ENCODE measurements at regions not wholly inside any gene's neighbourhood (a gene's known extent, or its start where the extent isn't known, plus 50 kb on each side); places are given as distances from the start of the nearest gene placed in this dataset.

- TF ChIP-seq, protein P1, sequence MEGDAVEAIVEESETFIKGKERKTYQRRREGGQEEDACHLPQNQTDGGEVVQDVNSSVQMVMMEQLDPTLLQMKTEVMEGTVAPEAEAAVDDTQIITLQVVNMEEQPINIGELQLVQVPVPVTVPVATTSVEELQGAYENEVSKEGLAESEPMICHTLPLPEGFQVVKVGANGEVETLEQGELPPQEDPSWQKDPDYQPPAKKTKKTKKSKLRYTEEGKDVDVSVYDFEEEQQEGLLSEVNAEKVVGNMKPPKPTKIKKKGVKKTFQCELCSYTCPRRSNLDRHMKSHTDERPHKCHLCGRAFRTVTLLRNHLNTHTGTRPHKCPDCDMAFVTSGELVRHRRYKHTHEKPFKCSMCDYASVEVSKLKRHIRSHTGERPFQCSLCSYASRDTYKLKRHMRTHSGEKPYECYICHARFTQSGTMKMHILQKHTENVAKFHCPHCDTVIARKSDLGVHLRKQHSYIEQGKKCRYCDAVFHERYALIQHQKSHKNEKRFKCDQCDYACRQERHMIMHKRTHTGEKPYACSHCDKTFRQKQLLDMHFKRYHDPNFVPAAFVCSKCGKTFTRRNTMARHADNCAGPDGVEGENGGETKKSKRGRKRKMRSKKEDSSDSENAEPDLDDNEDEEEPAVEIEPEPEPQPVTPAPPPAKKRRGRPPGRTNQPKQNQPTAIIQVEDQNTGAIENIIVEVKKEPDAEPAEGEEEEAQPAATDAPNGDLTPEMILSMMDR (IDR thresholded peaks at IDR 0.05; ENCODE audit: control insufficient read depth, insufficient read depth, low read depth, low read length, missing control alignments), result no peak
- H3K4me3 ChIP-seq (ENCODE audit: control insufficient read depth, low read depth, low read length), result no peak overlapping the region
- DNase-seq (ENCODE audit: low read depth), result no peak
These were observed 183.8 kb downstream of the KATNAL1 start for GRCh38 chr13:30123575-30123974.

- H3K4me3 ChIP-seq (ENCODE audit: control insufficient read depth, low read depth, low read length), result no peak overlapping the region
- no peak for DNase-seq (ENCODE audit: low read depth)
- TF ChIP-seq, protein P1 (IDR thresholded peaks at IDR 0.05; ENCODE audit: control insufficient read depth, insufficient read depth, low read depth, low read length, missing control alignments), result no peak
These were observed 185.7 kb downstream of the KATNAL1 start for GRCh38 chr13:30121666-30122065.

GRCh38 chr13:30121244-30121643 is 186.1 kb downstream of the KATNAL1 start:
- TF ChIP-seq, protein P1 (IDR thresholded peaks at IDR 0.05; ENCODE audit: control insufficient read depth, insufficient read depth, low read depth, low read length, missing control alignments), result no peak
- H3K4me3 ChIP-seq (ENCODE audit: control insufficient read depth, low read depth, low read length), result no peak overlapping the region
- DNase-seq (ENCODE audit: low read depth), result no peak

DNA sequence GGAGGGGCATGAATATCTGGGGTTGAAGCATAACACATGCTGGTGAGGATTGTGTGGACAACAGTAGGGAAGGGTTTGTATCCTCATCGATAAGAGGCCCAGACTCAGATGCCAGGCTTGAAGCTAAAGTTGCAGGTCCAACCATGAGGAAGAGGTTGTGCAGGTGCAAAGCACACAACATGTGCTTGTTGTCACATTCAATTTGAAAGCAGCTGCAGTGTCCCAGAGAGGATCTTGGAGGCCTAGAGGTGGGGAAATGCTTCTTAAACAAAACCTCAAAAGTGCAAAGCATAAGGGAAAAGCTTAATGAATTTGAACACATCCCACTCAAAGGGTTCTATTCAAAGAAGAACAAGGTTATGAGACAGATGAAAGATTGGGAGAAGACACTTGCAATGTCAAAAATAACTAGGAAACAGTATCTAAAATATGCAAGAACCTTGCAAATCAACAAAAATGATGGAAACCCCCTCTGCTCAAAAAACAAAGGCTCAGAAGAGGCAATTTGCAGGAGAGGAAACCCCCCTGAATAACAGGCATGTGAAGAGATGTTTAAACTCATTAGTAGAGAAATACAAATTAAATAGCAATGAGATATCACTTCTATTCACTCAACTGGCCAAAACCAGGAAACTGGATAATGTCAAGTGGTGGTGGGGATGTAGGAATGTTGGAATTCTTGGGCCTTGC is 187.1 kb downstream of the KATNAL1 start:
- TF ChIP-seq, protein P1 (IDR thresholded peaks at IDR 0.05; ENCODE audit: control insufficient read depth, insufficient read depth, low read depth, low read length, missing control alignments), result no peak
- no peak overlapping the region for H3K4me3 ChIP-seq (ENCODE audit: control insufficient read depth, low read depth, low read length)
- DNase-seq (ENCODE audit: low read depth), result no peak

- DNase-seq (ENCODE audit: low read depth), result peak; percentile 89
- H3K4me3 ChIP-seq (ENCODE audit: control insufficient read depth, low read depth, low read length), result no peak overlapping the region
- TF ChIP-seq, protein P1 (IDR thresholded peaks at IDR 0.05; ENCODE audit: control insufficient read depth, insufficient read depth, low read depth, low read length, missing control alignments), result no peak
These were observed 187.9 kb downstream of the KATNAL1 start for GRCh38 chr13:30119476-30119875.

- H3K4me3 ChIP-seq (ENCODE audit: control insufficient read depth, low read depth, low read length), result no peak overlapping the region
- no peak for DNase-seq (ENCODE audit: low read depth)
- TF ChIP-seq, protein P1 (IDR thresholded peaks at IDR 0.05; ENCODE audit: control insufficient read depth, insufficient read depth, low read depth, low read length, missing control alignments), result no peak
These were observed 191.0 kb downstream of the KATNAL1 start for GRCh38 chr13:30116379-30116778.
